ENCODE measurements at regions not wholly inside any gene's neighbourhood (a gene's known extent, or its start where the extent isn't known, plus 50 kb on each side); places are given as distances from the start of the nearest gene placed in this dataset.
"Not testable (repeated sequence)": the region's sequence is repeated elsewhere in the genome, so short reads cannot be mapped to it uniquely, and the experiment has no call there.

- DNase-seq = no peak
Measured at GRCh38 chr2:237221443-237221842, 135.8 kb downstream of the COPS8 start.

GRCh38 chr2:237222178-237222577 is 136.5 kb downstream of the COPS8 start:
- DNase-seq = no peak

- DNase-seq = no peak
Measured at GRCh38 chr2:237222601-237223041, 136.9 kb downstream of the COPS8 start.

DNA sequence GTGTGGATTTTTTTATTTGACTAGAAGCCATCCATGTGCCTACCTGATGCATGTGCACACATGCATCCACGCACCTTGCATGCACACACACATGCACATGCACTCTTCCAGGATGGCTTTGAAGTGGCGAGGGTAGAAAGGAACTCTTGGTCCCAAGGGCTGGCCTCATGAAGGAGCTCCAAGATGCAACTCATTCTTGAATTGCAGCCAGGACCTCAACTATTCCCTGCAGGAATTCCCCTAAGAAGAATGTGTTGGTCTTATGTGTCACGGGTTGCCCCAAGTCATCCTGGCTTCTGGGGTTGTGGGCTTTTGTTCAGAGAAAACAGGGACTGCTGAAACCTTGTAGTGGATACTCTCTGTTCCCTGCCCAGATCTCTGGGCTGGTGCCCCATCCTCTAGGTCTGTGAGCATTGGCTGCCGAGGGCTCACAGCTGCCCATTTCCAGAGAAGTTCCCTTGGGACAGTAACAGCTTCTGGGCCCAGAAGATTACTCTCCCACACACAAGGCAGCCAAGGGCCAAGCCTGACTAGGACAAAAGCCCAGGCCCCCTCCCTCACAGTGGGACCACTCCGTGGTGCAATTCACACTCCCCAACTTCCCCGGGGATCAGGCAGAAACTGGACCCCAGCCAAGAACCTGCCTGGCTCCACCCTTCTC is 137.6 kb downstream of the COPS8 start:
- no peak for DNase-seq

DNA sequence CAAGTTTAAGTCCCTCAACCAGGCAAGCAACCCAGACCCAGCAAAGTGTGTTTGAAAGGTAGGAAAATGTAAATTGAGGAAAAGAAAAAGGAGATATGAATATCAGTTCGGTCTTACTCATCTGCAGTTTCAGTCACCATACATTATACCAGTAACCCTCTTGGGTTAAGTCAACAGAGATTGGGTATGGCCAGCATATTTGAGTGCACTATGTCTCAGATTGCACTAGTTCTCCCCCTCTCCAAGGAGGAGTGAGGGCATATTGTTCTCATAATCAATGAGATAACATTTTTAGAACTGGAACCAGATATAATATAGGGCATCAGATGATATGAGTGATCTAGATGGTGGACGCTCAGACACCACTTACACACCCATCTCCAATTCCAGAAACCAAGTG is 141.5 kb downstream of the COPS8 start:
- DNase-seq = no peak

DNA sequence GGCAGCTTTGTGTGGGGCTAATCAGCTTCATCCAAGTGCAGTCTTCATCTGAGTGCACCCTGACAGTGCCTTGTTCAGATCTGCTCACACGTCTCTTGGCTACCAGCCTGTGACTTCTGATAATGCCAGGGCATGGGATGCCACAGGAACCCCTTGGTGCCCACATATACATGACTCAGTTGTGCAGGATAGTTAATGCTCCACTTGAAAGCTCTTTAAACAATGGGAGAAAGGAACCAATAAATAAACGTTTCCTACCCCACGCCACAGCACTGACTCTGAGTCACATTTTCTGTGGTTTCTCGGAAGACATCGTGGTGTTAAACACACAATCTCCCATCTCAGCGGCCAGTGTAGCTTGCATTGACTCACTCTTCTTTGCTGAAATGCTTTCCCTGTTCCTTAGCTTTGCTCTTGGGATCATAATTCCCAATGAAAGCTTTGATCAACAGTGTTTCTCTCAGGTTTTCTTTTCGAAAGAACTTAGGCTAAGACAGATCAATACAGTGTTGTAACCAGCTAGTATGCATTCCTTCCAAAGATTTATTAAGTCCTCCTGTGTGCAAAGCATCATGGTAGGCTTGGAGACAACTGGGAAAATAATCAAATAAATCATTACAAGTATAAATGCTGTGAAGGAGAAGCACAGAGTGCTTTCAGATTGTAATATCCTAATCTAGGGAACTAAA is 142.0 kb downstream of the COPS8 start:
- no peak for DNase-seq

GRCh38 chr2:237228281-237228625 is 142.6 kb downstream of the COPS8 start:
- DNase-seq = no peak

- DNase-seq = no peak
Measured at GRCh38 chr2:237229905-237230304, 144.2 kb downstream of the COPS8 start.

DNA sequence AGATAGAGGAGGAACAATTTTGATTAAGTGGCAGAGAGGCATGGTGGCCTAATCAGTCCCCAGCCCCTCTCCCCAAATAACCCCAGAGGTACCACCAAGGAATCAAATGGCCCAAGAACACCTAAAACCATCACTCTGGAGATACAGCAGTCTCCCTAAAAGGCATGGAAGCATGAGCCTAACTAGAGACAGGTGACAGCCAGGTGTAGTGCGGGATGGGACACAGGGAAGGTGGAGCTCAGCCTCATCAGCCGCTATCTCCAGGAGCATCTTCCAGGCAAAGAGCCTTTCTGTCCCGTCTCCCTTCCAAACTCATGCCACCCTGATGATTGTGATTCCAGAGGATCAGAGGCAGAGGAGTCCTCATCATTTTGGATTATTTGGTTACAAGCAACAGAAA is 144.7 kb downstream of the COPS8 start:
- no peak for DNase-seq

DNA sequence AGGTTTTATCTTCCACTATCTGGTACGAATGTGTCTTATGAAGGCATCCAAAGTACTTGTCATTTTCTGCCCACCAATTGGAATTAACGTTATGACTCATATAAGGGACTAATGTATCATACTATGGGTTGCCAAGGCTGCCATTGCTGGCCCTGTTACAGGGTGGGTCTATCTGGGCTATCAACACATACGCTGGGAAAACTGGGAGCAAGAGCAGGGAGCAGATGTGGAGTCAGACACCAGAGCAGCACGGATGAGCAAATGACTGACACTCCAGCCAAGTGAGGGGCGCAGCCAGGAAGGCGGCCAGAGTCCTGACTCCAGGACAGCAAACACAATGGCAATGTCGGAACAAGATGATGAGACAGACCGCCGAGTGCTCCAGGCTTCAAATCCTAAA is 145.9 kb downstream of the COPS8 start:
- DNase-seq = no peak

- no peak for DNase-seq
Measured at GRCh38 chr2:237232166-237232565, 146.5 kb downstream of the COPS8 start.

- no peak for DNase-seq
Measured at GRCh38 chr2:237234268-237234667, 148.6 kb downstream of the COPS8 start.

GRCh38 chr2:237235383-237236095 is 149.8 kb downstream of the COPS8 start:
- no peak for DNase-seq

GRCh38 chr2:237236188-237236587 is 150.5 kb downstream of the COPS8 start:
- no peak for DNase-seq

GRCh38 chr2:237238249-237238648 is 152.6 kb downstream of the COPS8 start:
- DNase-seq = no peak

GRCh38 chr2:237240252-237240651 is 154.6 kb downstream of the COPS8 start:
- no peak for DNase-seq

DNA sequence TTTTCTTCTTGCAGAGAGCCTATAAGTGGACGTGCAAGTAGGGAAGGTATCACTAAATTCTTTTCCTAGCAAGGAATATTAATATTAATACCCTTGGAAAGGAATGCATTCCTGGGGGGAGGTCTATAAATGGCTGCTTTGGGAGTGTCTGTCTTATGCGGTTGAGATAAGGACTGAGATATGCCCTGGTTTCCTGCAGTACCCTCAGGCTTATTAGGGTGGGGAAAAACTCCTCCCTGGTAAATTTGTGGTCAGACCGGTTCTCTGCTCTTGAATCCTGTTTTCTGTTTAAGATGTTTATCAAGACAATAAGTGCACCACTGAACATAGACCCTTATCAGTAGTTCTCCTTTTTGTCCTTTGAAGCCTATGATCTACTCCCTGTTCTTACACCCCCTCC is 155.2 kb downstream of the COPS8 start:
- DNase-seq = not testable (repeated sequence)

DNA sequence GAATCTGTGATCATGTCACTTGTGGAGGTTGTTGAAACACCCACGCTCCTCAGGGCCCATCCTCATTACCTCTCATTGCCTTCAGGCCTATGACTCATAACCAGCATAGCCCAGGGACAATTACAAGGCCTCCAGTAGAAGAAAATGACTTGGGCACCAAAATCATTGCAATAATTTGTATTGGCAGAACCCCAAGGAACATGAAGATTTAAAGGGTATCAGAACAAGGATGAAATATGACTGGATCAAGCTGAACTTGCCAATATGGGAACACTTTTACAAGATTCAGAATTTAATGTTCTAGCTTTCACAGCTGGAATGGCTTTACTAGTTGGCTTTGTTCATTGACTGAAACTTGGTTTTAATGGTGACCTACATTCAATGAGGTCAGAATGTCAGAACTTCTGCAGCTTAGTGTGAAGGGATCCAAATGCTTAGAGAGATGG is 156.4 kb downstream of the COPS8 start:
- no peak for DNase-seq

DNA sequence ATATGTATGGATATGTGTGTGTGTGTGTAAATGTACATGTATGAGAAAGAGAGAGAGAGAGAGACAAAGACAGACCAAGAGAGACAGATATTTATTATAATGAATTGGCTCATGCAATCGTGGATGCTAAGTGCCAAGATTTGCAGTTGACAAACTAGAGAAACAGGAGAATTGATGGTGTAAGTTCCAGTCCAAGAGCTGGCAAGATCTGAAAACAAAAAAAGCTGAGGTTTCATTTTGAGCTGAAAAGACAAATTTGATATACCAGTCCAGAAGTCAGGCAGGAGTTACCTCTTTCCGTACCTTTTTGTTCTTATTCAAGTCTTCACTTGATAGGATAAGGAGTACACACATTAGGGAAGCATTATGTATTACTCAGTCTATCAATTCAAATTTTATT is 157.8 kb downstream of the COPS8 start:
- DNase-seq = no peak

GRCh38 chr2:237244178-237244577 is 158.5 kb downstream of the COPS8 start:
- DNase-seq = no peak

- DNase-seq = no peak
Measured at GRCh38 chr2:237244976-237245646, 159.4 kb downstream of the COPS8 start.

DNA sequence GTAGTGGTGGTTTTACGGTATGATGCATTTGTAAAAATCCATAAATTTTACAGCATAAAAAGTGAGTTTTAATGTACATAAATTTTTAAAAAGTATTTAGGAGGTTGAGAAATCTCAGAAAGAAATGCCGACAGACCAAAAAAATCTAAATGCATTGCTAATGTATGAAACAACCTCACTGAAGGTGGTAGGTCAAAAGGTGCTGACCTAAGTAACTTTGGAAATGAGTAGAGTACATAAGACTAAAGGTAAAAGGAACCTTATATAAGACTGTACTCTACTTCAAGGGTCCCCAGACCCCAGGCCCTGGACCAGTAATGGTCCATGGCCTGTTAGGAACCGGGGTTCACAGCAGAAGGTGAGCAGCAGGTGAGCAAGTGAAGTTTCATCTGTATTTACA is 163.4 kb downstream of the COL6A3 start:
- no peak for DNase-seq

- DNase-seq = no peak
Measured at GRCh38 chr2:237251986-237252385, 162.0 kb downstream of the COL6A3 start.

Data from 8988T (cell line).